CD14-positive monocyte (primary cell): ENCODE measurements at regions not wholly inside any gene's neighbourhood (a gene's known extent, or its start where the extent isn't known, plus 50 kb on each side); places are given as distances from the start of the nearest gene placed in this dataset.

ENCODE experiments used
- DNase-seq, 3 donors: peaks; one replicate each; pipeline ENCODE4 v3.0.0-alpha.2; 2011 to 2022
- H2AFZ ChIP-seq: 2 replicates; pipeline ENCODE4 v1.6.0; 2012; ENCODE audit warnings: mild to moderate bottlenecking, low read depth, low read length, inconsistent platforms; ENCODE audit not compliant: insufficient read depth, poor library complexity, severe bottlenecking
- H3K27ac ChIP-seq, 2 donors: 1 replicate in 1 of 2; 2 replicates in 1 of 2; pipeline ENCODE4 v1.5.1; 2012 to 2013; ENCODE audit warnings: low read length in 2 of 2, control low read depth in 1 of 2, inconsistent platforms in 1 of 2, low read depth in 1 of 2, mild to moderate bottlenecking in 1 of 2
- H3K27me3 ChIP-seq, 2 donors: one replicate each; pipeline versions ENCODE4 v1.6.0 to v1.6.1; 2011 to 2013; ENCODE audit warnings: low read length in 2 of 2; ENCODE audit not compliant: control insufficient read depth in 2 of 2, insufficient read depth in 2 of 2
- H3K36me3 ChIP-seq, 2 donors: replicated peaks in 1 of 2; 1 replicate in 1 of 2; 2 replicates in 1 of 2; pipeline versions ENCODE4 v1.5.1 to v1.6.1; 2012 to 2013; ENCODE audit warnings: low read length in 2 of 2, control low read depth in 1 of 2, inconsistent platforms in 1 of 2, mild to moderate bottlenecking in 1 of 2; ENCODE audit not compliant: insufficient read depth in 2 of 2, control insufficient read depth in 1 of 2
- H3K4me1 ChIP-seq, 2 donors: 1 replicate in 1 of 2; 2 replicates in 1 of 2; pipeline versions ENCODE4 v1.5.1 to v1.6.1; 2012 to 2013; ENCODE audit warnings: low read length in 2 of 2, control low read depth in 1 of 2, inconsistent platforms in 1 of 2, mild to moderate bottlenecking in 1 of 2, moderate library complexity in 1 of 2; ENCODE audit not compliant: insufficient read depth in 2 of 2, control insufficient read depth in 1 of 2
- H3K4me2 ChIP-seq: replicated peaks from 2 replicates; pipeline ENCODE3; 2012; ENCODE audit warnings: low read length, moderate library complexity, mild to moderate bottlenecking; ENCODE audit not compliant: poor library complexity, severe bottlenecking; ENCODE audit errors: extremely low read depth
- H3K4me3 ChIP-seq, 3 experiments: fragments of 200-600 bp in 1 of 3; sonication (generic) in 1 of 3; replicated peaks in 1 of 3; 1 replicate in 2 of 3; 2 replicates in 1 of 3; pipeline ENCODE4 v1.5.1; 2011 to 2013; ENCODE audit warnings: low read length in 3 of 3, mild to moderate bottlenecking in 3 of 3, control low read depth in 2 of 3, low read depth in 2 of 3, inconsistent platforms in 1 of 3, moderate library complexity in 1 of 3
- H3K79me2 ChIP-seq: 2 replicates; pipeline ENCODE4 v1.6.0; 2012; ENCODE audit warnings: mild to moderate bottlenecking, control low read depth, inconsistent platforms, low read length, moderate library complexity; ENCODE audit not compliant: insufficient read depth
- H3K9ac ChIP-seq: 2 replicates; pipeline ENCODE4 v1.6.0; 2017; ENCODE audit warnings: low read length, mild to moderate bottlenecking; ENCODE audit not compliant: insufficient read depth, poor library complexity, severe bottlenecking
- H3K9me3 ChIP-seq, 2 donors: replicated peaks in 1 of 2; 1 replicate in 1 of 2; 2 replicates in 1 of 2; pipeline versions ENCODE4 v1.5.1 to v1.6.1; 2012 to 2013; ENCODE audit warnings: low read length in 2 of 2, control low read depth in 1 of 2; ENCODE audit not compliant: control insufficient read depth in 1 of 2, insufficient read depth in 1 of 2
- H4K20me1 ChIP-seq: 2 replicates; pipeline ENCODE4 v1.6.0; 2012; ENCODE audit warnings: mild to moderate bottlenecking, low read length, control low read depth, moderate library complexity; ENCODE audit not compliant: insufficient read depth
- H3K27ac Mint-ChIP-seq, 7 donors: one replicate each; pipeline ENCODE4 v1.8.0; 2020; ENCODE audit warnings: mild to moderate bottlenecking in 7 of 7, mixed read lengths in 7 of 7, moderate library complexity in 6 of 7, inconsistent platforms in 2 of 7
- H3K27me3 Mint-ChIP-seq, 3 donors: one replicate each; pipeline ENCODE4 v1.8.0; 2021 to 2022; ENCODE audit warnings: low read depth in 3 of 3, mild to moderate bottlenecking in 3 of 3, mixed read lengths in 3 of 3, moderate library complexity in 3 of 3, inconsistent platforms in 1 of 3
- H3K36me3 Mint-ChIP-seq, 2 donors: one replicate each; pipeline ENCODE4 v1.8.0; 2020; ENCODE audit warnings: mixed read lengths in 2 of 2, inconsistent platforms in 1 of 2, mild to moderate bottlenecking in 1 of 2
- H3K4me1 Mint-ChIP-seq: one replicate; pipeline ENCODE4 v1.8.0; 2020; ENCODE audit warnings: mild to moderate bottlenecking, mixed read lengths
- H3K4me3 Mint-ChIP-seq, 2 donors: one replicate each; pipeline ENCODE4 v1.8.0; 2020; ENCODE audit warnings: mild to moderate bottlenecking in 2 of 2, mixed read lengths in 2 of 2, moderate library complexity in 1 of 2
- H3K9me3 Mint-ChIP-seq, 7 donors: one replicate each; pipeline ENCODE4 v1.8.0; 2020 to 2022; ENCODE audit warnings: mixed read lengths in 7 of 7, mild to moderate bottlenecking in 6 of 7, moderate library complexity in 6 of 7, inconsistent platforms in 2 of 7
- WGBS: methylation state at CpG from one replicate; pipeline ENCODE4 v1.1.5; 2013; ENCODE audit warnings: missing lambda C conversion rate; ENCODE audit not compliant: insufficient coverage; 5-methylcytosine and 5-hydroxymethylcytosine counted together
- intact Hi-C, 2 donors: fragments of 100-400 bp; cut with micrococcal nuclease; formaldehyde crosslinking; loops; one replicate each; pipeline versions ENCODE4 v1.15.0 to v1.15.1; 2023
- TF ChIP-seq, protein P1 (sequence below): fragments of 200-600 bp; IDR thresholded peaks from one replicate; pipeline ENCODE4 v1.8.0; 2022; ENCODE audit warnings: antibody characterized with exemption, mild to moderate bottlenecking

DNA sequence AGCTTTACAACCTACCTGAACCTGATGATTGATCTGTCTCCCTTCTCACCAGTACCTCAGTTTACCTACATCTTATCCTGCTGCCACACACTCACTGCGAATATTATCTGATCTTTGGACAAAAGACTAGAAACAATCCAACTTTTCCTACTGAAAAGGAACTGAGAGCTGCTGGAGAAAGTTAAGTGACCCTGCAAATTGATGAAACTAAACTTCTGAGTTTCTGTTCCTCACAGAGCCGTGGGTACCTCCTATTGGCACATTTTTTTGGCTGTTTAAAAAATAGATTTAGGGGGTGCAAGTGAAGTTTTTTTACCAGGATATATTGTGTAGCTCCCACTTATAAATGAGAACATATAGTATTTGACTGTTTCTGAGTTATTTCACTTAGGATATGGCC, 66.0 kb upstream of the STARD3NL start:
- H3K4me1 Mint-ChIP-seq, result peaks cover 5% of the 10 kb centered on the region
- no peak for DNase-seq
- no peaks in the 10 kb centered on the region for H4K20me1 ChIP-seq
- no peak overlapping the region for H3K4me3 Mint-ChIP-seq
- intact Hi-C loops, result no loop called here
- no peaks in the 10 kb centered on the region for H3K9me3 ChIP-seq
- H3K36me3 ChIP-seq, result no peaks in the 10 kb centered on the region
- no peak overlapping the region for H3K4me2 ChIP-seq
- H3K27ac ChIP-seq, result no peak overlapping the region
- no peak overlapping the region for H3K9ac ChIP-seq
- no peaks in the 10 kb centered on the region for H3K27me3 ChIP-seq
- TF ChIP-seq, protein P1, sequence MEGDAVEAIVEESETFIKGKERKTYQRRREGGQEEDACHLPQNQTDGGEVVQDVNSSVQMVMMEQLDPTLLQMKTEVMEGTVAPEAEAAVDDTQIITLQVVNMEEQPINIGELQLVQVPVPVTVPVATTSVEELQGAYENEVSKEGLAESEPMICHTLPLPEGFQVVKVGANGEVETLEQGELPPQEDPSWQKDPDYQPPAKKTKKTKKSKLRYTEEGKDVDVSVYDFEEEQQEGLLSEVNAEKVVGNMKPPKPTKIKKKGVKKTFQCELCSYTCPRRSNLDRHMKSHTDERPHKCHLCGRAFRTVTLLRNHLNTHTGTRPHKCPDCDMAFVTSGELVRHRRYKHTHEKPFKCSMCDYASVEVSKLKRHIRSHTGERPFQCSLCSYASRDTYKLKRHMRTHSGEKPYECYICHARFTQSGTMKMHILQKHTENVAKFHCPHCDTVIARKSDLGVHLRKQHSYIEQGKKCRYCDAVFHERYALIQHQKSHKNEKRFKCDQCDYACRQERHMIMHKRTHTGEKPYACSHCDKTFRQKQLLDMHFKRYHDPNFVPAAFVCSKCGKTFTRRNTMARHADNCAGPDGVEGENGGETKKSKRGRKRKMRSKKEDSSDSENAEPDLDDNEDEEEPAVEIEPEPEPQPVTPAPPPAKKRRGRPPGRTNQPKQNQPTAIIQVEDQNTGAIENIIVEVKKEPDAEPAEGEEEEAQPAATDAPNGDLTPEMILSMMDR, result no peak
- no peaks in the 10 kb centered on the region for H3K4me1 ChIP-seq
- no peak overlapping the region for H3K27ac Mint-ChIP-seq
- WGBS, result no CpG with 5 or more reads among the region's 2 CpGs
- H3K27me3 Mint-ChIP-seq, result peaks cover 0 to 3% (median 0%) of the 10 kb centered on the region in 3 donors
- H3K36me3 Mint-ChIP-seq, result no peaks in the 10 kb centered on the region
- H3K4me3 ChIP-seq, result no peak overlapping the region
- H3K9me3 Mint-ChIP-seq, result no peaks in the 10 kb centered on the region
- no peaks in the 10 kb centered on the region for H3K79me2 ChIP-seq
- H2AFZ ChIP-seq, result no peak overlapping the region

DNA sequence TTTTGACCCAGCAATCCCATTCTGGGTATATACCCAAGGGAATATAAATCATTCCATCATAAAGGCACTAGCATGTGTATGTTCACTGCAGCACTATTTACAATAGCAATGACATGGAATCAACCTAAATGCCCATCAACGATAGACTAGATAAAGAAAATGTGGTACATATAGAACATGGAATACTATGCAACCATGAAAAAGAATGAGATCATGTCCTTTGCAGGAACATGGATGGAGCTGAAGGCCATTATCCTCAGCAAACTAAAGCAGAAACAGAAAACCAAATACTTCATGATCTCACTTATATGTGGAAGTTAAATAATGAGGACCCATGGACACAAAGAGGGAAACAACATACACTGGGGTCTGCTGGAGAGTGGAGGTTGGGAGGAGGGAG, 58.0 kb upstream of the STARD3NL start:
- H3K27ac ChIP-seq, result no peak overlapping the region
- no CpG with 5 or more reads among the region's 1 CpG for WGBS
- H3K9me3 ChIP-seq, result no peaks in the 10 kb centered on the region
- Mint-ChIP-seq H3K27me3 (peaks cover 0 to 2% (median 0%) of the 10 kb centered on the region in 3 donors), H3K4me1 (peaks cover 2% of the 10 kb centered on the region), H3K4me3 (no peak overlapping the region), H3K9me3 (peaks cover 0 to 13% (median 5%) of the 10 kb centered on the region in 7 donors), H3K27ac (no peak overlapping the region), H3K36me3 (no peaks in the 10 kb centered on the region)
- H3K4me3 ChIP-seq, result no peak overlapping the region
- H3K4me1 ChIP-seq, result no peaks in the 10 kb centered on the region
- TF ChIP-seq, protein P1, result no peak
- no peaks in the 10 kb centered on the region for H3K27me3 ChIP-seq
- H3K36me3 ChIP-seq, result no peaks in the 10 kb centered on the region
- intact Hi-C loops, result no loop called here
- H3K4me2 ChIP-seq, result no peak overlapping the region
- no peak overlapping the region for H3K9ac ChIP-seq
- DNase-seq, result no peak
- H3K79me2 ChIP-seq, result no peaks in the 10 kb centered on the region
- H2AFZ ChIP-seq, result no peak overlapping the region
- no peaks in the 10 kb centered on the region for H4K20me1 ChIP-seq
